HepG2 (cell line): ENCODE measurements at regions not wholly inside any gene's neighbourhood (a gene's known extent, or its start where the extent isn't known, plus 50 kb on each side); places are given as distances from the start of the nearest gene placed in this dataset.

Experiments used
- JUNB ChIP-seq: sonication (generic); formaldehyde crosslinking; IDR thresholded peaks from 2 replicates; pipeline ENCODE4 v1.8.0; 2022; ENCODE audit warnings: missing genetic modification reagents, mild to moderate bottlenecking, borderline replicate concordance
- KAT7 ChIP-seq: IDR thresholded peaks from 2 replicates; pipeline ENCODE4 v1.6.1; 2018; ENCODE audit warnings: borderline replicate concordance, missing compliant biosample characterization
- KDM2A ChIP-seq: sonication (generic); formaldehyde crosslinking; IDR thresholded peaks from 2 replicates; pipeline ENCODE4 v1.4.0; 2020; ENCODE audit warnings: low read depth, missing genetic modification reagents, borderline replicate concordance
- MLX ChIP-seq: IDR thresholded peaks from 2 replicates; pipeline ENCODE4 v1.6.1; 2016
- POLR2A ChIP-seq, 2 experiments: IDR thresholded peaks; 2 replicates each; pipeline ENCODE4 v1.6.1; 2011; ENCODE audit warnings: low read depth in 2 of 2, low read length in 2 of 2, mild to moderate bottlenecking in 1 of 2, moderate library complexity in 1 of 2; ENCODE audit not compliant: insufficient read depth in 1 of 2
- POLR2AphosphoS5 ChIP-seq: IDR thresholded peaks from 2 replicates; pipeline ENCODE4 v1.6.1; 2012; ENCODE audit warnings: low read depth, low read length
- SMC3 ChIP-seq: IDR thresholded peaks from 2 replicates; pipeline ENCODE4 v1.6.1; 2011; ENCODE audit warnings: low read length, improper control_type of control experiment
- SPEN ChIP-seq: sonication (generic); formaldehyde crosslinking; IDR thresholded peaks from 2 replicates; pipeline ENCODE4 v1.5.1; 2020; ENCODE audit warnings: low read depth, mild to moderate bottlenecking, missing genetic modification reagents
- ZNF282 ChIP-seq: fragments of 450-650 bp; IDR thresholded peaks from 2 replicates; pipeline ENCODE4 v1.6.1; 2018; ENCODE audit not compliant: partially characterized antibody
- ZNF407 ChIP-seq: sonication (generic); formaldehyde crosslinking; IDR thresholded peaks from one replicate; pipeline ENCODE4 v1.5.1; 2020; ENCODE audit warnings: mild to moderate bottlenecking, missing genetic modification reagents; ENCODE audit errors: not compliant biosample characterization
- ZNF431 ChIP-seq: sonication (generic); formaldehyde crosslinking; IDR thresholded peaks from 2 replicates; pipeline ENCODE4 v1.9.0; 2022; ENCODE audit warnings: missing genetic modification reagents, low read depth, mild to moderate bottlenecking, borderline replicate concordance
- TF ChIP-seq, protein P1 (sequence below): sonication (generic); formaldehyde crosslinking; IDR thresholded peaks from 2 replicates; pipeline ENCODE4 v1.4.0; 2020; ENCODE audit warnings: missing genetic modification reagents, borderline replicate concordance
- TF ChIP-seq, protein P2 (sequence below): sonication (generic); formaldehyde crosslinking; IDR thresholded peaks from 2 replicates; pipeline ENCODE4 v1.4.0; 2020; ENCODE audit warnings: missing genetic modification reagents, borderline replicate concordance
- TF ChIP-seq, protein P3 (sequence below): sonication (generic); formaldehyde crosslinking; IDR thresholded peaks from 2 replicates; pipeline ENCODE4 v1.5.0; 2020; ENCODE audit warnings: mild to moderate bottlenecking, missing genetic modification reagents, moderate library complexity

- TF ChIP-seq, protein P1, sequence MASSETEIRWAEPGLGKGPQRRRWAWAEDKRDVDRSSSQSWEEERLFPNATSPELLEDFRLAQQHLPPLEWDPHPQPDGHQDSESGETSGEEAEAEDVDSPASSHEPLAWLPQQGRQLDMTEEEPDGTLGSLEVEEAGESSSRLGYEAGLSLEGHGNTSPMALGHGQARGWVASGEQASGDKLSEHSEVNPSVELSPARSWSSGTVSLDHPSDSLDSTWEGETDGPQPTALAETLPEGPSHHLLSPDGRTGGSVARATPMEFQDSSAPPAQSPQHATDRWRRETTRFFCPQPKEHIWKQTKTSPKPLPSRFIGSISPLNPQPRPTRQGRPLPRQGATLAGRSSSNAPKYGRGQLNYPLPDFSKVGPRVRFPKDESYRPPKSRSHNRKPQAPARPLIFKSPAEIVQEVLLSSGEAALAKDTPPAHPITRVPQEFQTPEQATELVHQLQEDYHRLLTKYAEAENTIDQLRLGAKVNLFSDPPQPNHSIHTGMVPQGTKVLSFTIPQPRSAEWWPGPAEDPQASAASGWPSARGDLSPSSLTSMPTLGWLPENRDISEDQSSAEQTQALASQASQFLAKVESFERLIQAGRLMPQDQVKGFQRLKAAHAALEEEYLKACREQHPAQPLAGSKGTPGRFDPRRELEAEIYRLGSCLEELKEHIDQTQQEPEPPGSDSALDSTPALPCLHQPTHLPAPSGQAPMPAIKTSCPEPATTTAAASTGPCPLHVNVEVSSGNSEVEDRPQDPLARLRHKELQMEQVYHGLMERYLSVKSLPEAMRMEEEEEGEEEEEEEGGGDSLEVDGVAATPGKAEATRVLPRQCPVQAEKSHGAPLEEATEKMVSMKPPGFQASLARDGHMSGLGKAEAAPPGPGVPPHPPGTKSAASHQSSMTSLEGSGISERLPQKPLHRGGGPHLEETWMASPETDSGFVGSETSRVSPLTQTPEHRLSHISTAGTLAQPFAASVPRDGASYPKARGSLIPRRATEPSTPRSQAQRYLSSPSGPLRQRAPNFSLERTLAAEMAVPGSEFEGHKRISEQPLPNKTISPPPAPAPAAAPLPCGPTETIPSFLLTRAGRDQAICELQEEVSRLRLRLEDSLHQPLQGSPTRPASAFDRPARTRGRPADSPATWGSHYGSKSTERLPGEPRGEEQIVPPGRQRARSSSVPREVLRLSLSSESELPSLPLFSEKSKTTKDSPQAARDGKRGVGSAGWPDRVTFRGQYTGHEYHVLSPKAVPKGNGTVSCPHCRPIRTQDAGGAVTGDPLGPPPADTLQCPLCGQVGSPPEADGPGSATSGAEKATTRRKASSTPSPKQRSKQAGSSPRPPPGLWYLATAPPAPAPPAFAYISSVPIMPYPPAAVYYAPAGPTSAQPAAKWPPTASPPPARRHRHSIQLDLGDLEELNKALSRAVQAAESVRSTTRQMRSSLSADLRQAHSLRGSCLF (CRISPR knock-in tag): no peak
- TF ChIP-seq, protein P2, sequence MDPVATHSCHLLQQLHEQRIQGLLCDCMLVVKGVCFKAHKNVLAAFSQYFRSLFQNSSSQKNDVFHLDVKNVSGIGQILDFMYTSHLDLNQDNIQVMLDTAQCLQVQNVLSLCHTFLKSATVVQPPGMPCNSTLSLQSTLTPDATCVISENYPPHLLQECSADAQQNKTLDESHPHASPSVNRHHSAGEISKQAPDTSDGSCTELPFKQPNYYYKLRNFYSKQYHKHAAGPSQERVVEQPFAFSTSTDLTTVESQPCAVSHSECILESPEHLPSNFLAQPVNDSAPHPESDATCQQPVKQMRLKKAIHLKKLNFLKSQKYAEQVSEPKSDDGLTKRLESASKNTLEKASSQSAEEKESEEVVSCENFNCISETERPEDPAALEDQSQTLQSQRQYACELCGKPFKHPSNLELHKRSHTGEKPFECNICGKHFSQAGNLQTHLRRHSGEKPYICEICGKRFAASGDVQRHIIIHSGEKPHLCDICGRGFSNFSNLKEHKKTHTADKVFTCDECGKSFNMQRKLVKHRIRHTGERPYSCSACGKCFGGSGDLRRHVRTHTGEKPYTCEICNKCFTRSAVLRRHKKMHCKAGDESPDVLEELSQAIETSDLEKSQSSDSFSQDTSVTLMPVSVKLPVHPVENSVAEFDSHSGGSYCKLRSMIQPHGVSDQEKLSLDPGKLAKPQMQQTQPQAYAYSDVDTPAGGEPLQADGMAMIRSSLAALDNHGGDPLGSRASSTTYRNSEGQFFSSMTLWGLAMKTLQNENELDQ (CRISPR knock-in tag): no peak
- TF ChIP-seq SPEN (CRISPR knock-in tag): no peak
- TF ChIP-seq, protein P3, sequence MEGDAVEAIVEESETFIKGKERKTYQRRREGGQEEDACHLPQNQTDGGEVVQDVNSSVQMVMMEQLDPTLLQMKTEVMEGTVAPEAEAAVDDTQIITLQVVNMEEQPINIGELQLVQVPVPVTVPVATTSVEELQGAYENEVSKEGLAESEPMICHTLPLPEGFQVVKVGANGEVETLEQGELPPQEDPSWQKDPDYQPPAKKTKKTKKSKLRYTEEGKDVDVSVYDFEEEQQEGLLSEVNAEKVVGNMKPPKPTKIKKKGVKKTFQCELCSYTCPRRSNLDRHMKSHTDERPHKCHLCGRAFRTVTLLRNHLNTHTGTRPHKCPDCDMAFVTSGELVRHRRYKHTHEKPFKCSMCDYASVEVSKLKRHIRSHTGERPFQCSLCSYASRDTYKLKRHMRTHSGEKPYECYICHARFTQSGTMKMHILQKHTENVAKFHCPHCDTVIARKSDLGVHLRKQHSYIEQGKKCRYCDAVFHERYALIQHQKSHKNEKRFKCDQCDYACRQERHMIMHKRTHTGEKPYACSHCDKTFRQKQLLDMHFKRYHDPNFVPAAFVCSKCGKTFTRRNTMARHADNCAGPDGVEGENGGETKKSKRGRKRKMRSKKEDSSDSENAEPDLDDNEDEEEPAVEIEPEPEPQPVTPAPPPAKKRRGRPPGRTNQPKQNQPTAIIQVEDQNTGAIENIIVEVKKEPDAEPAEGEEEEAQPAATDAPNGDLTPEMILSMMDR (CRISPR knock-in tag): no peak
- no peak for TF ChIP-seq JUNB (CRISPR knock-in tag)
- no peak for TF ChIP-seq POLR2A (IDR thresholded peaks at IDR 0.05; ENCODE audit: insufficient read depth in 1 of 2, low read depth in 2 of 2, low read length in 2 of 2)
- no peak for TF ChIP-seq ZNF431
- no peak for TF ChIP-seq ZNF407
- TF ChIP-seq ZNF282: no peak
- no peak for TF ChIP-seq MLX (CRISPR knock-in tag)
- TF ChIP-seq KAT7 (CRISPR knock-in tag): no peak
- TF ChIP-seq SMC3: no peak
- no peak for TF ChIP-seq POLR2AphosphoS5
- TF ChIP-seq KDM2A (CRISPR knock-in tag): no peak
Observed at GRCh38 chr2:121868652-121869051, 113.2 kb downstream of the TSN start.
